ENCODE measurements at regions not wholly inside any gene's neighbourhood (a gene's known extent, or its start where the extent isn't known, plus 50 kb on each side); places are given as distances from the start of the nearest gene placed in this dataset.

- DNase-seq (ENCODE audit: low read depth in 2 of 3, low spot score in 1 of 3) = no peak
Measured at GRCh38 chr1:193774536-193775323, 588.3 kb upstream of the B3GALT2 start.

DNA sequence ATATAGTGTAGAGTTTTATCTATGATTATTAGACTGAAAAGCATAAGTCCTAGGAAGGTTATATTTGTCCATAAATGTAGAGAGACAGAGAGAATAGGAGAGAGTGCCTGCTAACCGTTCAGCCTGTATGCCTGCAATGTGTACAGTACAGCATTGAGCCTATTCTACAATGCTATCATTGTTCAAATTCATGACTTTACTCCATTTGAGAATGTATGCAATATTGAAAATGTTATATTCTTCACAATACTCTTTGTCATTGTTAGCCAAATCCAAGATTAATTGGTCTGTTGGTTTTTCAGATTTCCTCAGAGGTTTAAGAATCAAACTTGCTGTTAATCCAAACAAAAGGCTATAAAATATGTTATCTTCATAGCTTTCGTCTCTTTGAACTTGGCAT, 585.2 kb upstream of the B3GALT2 start:
- no peak for DNase-seq (ENCODE audit: low read depth in 2 of 3, low spot score in 1 of 3)

DNA sequence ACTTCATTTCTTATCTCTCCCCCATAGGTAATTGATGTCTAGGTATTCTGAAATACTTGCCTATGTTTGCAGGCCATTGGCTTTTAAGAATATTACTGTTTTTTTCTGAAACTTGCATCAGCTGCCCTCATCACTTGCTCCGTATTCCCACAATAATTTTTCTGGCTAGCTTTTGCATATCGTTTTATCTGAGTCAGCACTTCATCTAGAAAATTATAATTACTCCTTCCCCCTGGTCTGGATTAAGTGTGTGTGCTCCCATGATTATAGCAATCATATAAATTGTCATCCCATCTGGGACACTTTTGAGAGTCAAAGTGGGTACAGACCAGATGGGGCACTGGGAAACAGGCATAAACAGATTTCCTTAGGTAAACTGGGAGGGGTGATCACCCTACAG, 583.2 kb upstream of the B3GALT2 start:
- no peak for DNase-seq (ENCODE audit: low read depth in 2 of 3, low spot score in 1 of 3)

DNA sequence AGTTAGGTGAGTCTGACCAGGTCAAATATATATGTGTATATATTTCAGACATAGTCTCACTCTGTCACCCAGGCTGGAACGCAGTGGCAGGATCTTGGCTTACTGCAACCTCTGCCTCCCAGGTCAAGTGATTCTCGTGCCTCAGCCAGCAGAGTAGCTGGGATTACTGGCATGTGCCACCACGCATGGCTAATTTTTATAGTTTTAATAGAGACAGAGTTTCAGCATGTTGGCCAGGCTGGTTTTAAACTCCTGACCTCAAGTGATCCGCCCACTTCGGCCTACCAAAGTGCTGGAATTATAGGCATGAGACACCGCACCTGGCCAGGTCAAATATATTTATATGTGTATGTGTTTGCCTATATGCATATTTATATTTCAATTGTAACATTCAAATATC, 581.5 kb upstream of the B3GALT2 start:
- no peak for DNase-seq (ENCODE audit: low read depth in 2 of 3, low spot score in 1 of 3)

DNA sequence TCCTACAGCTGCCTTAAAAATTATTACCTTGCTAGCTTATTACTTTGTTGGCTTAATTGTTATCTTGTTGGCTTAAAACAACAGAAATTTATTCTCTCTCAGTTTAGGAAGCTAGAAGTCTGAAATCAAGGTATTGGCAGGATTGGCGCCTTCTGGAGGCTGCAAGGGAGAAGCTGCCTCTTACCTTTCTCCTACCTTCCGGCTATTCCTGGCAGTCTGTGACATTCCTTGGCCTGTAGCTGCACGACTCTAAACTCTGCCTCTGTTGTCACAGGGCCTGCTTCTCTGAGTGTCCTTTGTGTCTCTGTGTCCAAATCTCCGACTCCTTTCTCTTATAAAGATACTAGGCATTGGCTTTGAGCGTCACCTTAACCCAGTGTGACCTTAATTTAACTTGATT, 579.9 kb upstream of the B3GALT2 start:
- DNase-seq (ENCODE audit: low read depth in 2 of 3, low spot score in 1 of 3) = no peak

DNA sequence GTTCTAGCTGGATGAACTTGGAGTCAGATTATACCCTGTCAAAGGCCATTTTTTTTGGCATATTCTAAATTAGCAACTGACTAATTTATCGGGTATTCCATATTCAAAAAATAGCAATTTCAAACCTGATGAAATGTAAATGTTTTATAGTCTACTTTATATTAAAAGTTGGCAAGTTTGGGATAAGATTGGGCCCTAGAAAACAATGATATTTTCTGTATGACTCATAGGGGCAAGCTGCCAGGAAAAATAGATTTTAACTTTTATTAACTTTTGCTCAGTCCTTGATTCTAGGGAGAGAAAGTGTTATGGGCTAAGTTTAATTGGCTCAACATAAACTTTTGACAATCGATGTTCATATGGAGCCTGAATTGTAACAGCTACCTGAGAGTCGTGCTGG, 576.9 kb upstream of the B3GALT2 start:
- DNase-seq (ENCODE audit: low read depth in 2 of 3, low spot score in 1 of 3) = no peak

DNA sequence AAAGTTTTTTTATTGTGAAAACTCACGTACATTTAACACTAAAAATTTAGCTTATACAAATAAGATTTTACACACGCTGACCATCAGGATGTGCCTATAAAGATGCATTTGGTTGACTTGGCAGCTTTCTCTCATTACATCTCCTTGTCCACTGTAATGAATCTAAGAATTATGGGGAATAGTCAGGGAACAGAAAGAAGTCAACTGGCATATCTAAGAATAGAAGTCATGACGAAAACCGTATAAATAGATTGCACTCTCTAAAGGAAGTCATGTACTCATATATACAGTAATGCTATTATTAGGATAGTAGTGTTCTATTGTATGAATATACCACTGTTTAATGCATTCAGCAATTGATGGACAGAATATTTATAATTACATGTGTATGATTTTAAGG, 575.8 kb upstream of the B3GALT2 start:
- no peak for DNase-seq (ENCODE audit: low read depth in 2 of 3, low spot score in 1 of 3)

DNA sequence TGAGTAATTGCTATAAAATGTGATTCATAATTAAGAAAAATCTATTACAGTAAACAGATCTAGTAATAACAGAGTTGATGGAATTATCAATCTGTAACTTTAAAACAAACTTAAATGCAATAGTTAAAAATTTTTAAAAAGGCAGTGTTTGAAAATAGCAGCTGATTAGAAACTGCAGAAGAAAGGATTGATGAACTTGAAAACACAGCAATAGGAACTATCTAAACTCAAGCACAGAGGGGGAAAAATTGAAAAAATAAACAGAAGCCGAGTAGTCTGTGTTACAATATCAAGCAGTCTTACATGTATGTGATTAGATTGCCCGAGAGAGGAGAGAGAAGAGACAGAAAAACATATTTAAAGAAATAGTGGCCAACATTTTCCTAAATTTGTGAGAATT, 569.0 kb upstream of the B3GALT2 start:
- no peak for DNase-seq (ENCODE audit: low read depth in 2 of 3, low spot score in 1 of 3)

DNA sequence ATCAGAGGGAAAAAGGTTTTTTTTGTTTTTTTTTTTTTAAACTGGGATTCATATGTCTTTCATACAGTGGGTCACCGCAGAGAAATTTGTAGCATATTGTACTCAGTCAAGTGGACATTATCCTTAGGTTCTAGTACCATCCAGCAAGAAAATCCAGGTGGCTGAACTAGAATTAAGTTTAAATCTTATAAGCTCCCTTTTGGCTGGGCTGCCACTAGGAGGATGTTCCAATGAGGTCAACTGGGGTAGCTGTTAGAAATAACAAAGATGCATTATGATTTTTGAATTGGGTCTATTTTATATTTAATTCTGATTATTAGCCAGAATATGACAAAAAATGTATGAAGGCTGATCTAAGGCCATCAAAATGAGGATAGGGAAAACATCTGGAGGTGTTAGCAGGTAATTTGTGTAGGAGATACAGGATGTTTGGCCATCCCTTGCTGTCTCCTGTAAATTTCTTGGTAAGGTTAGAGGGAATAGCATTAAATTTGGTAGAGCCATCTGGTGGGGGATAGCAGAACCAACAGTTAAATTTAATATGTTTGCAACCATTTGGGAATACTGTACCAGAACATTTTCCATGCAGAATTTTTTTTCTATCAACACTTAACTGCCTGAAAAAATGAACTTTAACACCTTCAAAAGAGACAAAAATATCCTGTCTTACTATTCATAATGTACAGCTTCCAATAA, 568.5 kb upstream of the B3GALT2 start:
- DNase-seq (ENCODE audit: low read depth in 2 of 3, low spot score in 1 of 3) = no peak

GRCh38 chr1:193754151-193754550, 567.7 kb upstream of the B3GALT2 start:
- DNase-seq (ENCODE audit: low read depth in 2 of 3, low spot score in 1 of 3) = no peak

DNA sequence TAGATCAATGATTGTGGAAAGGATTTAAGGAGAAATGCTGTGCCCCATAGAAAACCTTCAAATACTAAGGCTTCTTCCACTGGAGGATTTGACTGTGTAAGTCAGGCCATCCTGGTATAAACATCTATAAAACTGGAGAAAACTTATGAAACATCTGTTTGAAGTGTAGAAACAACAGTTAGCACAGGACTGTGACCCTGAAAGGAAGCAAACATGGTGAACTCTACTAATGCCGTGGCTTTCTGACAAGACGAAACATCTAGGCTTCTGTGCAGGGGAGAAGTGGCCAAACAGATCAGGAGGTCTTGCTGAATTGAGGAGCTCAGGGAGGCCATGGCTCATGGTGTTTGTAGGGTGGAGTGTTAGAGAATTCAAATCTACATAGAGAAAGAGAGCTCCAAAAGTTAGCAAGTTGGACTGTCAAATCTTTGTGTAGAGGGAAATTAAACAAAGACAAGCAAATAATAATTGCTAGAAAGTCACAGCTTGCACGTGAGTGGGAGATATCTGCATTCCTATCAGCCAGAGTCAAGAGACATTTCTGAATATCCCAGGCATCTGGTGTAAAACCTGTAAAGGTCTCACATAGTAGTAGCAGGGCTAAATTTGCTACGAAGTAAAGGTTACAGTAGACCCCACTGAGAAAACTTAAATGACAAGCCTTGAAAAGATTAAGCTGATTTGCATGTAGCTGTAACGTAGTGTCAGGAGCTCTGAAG, 566.8 kb upstream of the B3GALT2 start:
- DNase-seq (ENCODE audit: low read depth in 2 of 3, low spot score in 1 of 3) = no peak

DNA sequence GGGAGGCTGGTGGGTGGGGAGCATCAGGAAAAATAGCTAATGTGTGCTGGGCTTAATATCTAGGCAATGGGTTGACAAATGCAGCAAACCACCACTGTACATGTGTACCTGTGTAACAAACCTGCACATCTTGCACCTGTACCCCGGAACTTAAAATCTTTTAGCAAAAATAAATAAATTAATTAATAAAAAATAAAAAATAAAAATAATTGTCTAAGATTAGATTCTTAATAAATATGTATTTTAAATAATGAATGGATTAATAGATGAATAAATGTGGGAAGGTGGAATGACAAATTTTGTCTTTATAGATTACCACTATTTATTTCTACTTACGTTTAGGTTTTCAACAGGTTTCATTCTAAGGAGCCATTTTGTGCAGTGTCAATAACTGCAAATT, 563.5 kb upstream of the B3GALT2 start:
- no peak for DNase-seq (ENCODE audit: low read depth in 2 of 3, low spot score in 1 of 3)

- no peak for DNase-seq (ENCODE audit: low read depth in 2 of 3, low spot score in 1 of 3)
Measured at GRCh38 chr1:193747579-193747978, 561.2 kb upstream of the B3GALT2 start.

GRCh38 chr1:193741228-193741627, 554.8 kb upstream of the B3GALT2 start:
- no peak for DNase-seq (ENCODE audit: low read depth in 2 of 3, low spot score in 1 of 3)

GRCh38 chr1:193740762-193741161, 554.3 kb upstream of the B3GALT2 start:
- no peak for DNase-seq (ENCODE audit: low read depth in 2 of 3, low spot score in 1 of 3)

- DNase-seq (ENCODE audit: low read depth in 2 of 3, low spot score in 1 of 3) = no peak
Measured at GRCh38 chr1:193736507-193736906, 550.1 kb upstream of the B3GALT2 start.

- no peak for DNase-seq (ENCODE audit: low read depth in 2 of 3, low spot score in 1 of 3)
Measured at GRCh38 chr1:193733674-193734073, 547.3 kb upstream of the B3GALT2 start.

GRCh38 chr1:193730017-193730416, 543.6 kb upstream of the B3GALT2 start:
- DNase-seq (ENCODE audit: low read depth in 2 of 3, low spot score in 1 of 3) = no peak

DNA sequence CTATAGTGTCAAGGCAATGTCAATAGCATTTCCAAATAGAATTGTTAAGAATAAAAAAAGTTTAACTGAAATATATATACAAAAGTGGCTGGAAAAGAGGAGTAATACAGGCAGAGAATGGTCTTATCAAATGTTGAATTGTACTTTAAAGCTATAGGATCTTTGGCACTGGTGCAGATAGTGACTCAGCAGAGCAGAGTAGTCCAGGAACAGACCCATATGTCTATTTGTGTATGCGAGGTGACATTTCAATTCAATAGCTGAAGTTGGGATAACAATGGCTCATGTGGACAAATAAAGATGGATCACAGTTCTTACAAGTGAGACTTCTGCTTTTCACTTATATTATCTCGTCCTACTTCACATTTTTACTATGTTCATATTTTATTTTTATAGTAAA, 543.0 kb upstream of the B3GALT2 start:
- no peak for DNase-seq (ENCODE audit: low read depth in 2 of 3, low spot score in 1 of 3)

- DNase-seq (ENCODE audit: low read depth in 2 of 3, low spot score in 1 of 3) = no peak
Measured at GRCh38 chr1:193727850-193728249, 541.4 kb upstream of the B3GALT2 start.

DNA sequence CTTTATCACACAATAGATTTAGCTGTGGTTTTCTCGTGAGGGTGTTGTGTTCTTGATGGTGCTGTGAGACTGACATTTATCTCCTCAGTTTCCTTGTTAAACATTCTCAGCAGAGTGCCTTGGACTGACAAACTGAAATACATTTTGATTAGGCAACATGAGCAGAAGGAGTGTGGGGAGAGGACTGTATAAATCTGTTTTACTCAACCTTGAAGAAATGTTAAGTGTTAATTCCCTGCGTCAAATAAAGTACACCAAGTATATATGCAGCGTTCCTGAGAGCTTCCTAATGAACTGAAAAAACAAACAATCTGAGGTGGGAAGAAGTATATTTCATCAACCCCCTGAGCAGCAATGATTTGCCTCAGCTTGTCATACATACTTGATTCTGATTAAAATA, 540.3 kb upstream of the B3GALT2 start:
- no peak for DNase-seq (ENCODE audit: low read depth in 2 of 3, low spot score in 1 of 3)

GRCh38 chr1:193712392-193712791, 526.0 kb upstream of the B3GALT2 start:
- no peak for DNase-seq (ENCODE audit: low read depth in 2 of 3, low spot score in 1 of 3)

All from stimulated activated CD4-positive, alpha-beta T cell treated with anti-CD3 and anti-CD28 coated beads, Interleukin-12 subunit alpha, Interleukin-12 subunit beta, amount 100 ng/mL, for 48 hours (primary cell).